CD8-positive, alpha-beta memory T cell (primary cell): ENCODE measurements at regions not wholly inside any gene's neighbourhood (a gene's known extent, or its start where the extent isn't known, plus 50 kb on each side); places are given as distances from the start of the nearest gene placed in this dataset.

Source experiments
- CTCF ChIA-PET: fragments of 350-600 bp; sonication (Branson Sonifier 250); formaldehyde crosslinking; loops from one replicate; lab custom pipeline; 2021; ENCODE audit warnings: antibody characterized with exemption; lab: Charles Lee
- POLR2A ChIA-PET: fragments of 350-600 bp; sonication (Branson Sonifier 250); formaldehyde crosslinking; loops from one replicate; lab custom pipeline; 2021; ENCODE audit warnings: antibody characterized with exemption; lab: Charles Lee
- DNase-seq, 5 donors: peaks; one replicate each; pipeline versions ENCODE4 v3.0.0 to v3.0.0-alpha.2; 2020 to 2022; ENCODE audit warnings: mixed read lengths in 1 of 5
- H3K27ac ChIP-seq: one replicate; pipeline ENCODE4 v1.7.0; 2013; ENCODE audit warnings: low read depth, mild to moderate bottlenecking, low read length, moderate library complexity
- H3K27me3 ChIP-seq: 2 replicates; pipeline ENCODE4 v1.7.0; 2013; ENCODE audit warnings: low read length, mild to moderate bottlenecking; ENCODE audit not compliant: insufficient read depth, poor library complexity, severe bottlenecking
- H3K36me3 ChIP-seq: 2 replicates; pipeline ENCODE4 v1.7.0; 2013; ENCODE audit warnings: mild to moderate bottlenecking, low read length, moderate library complexity; ENCODE audit not compliant: insufficient read depth
- H3K4me1 ChIP-seq: 2 replicates; pipeline ENCODE4 v1.7.0; 2013; ENCODE audit warnings: mild to moderate bottlenecking, low read length, moderate library complexity; ENCODE audit not compliant: insufficient read depth
- H3K4me3 ChIP-seq: 2 replicates; pipeline ENCODE4 v1.7.0; 2013; ENCODE audit warnings: mild to moderate bottlenecking, low read length
- H3K9me3 ChIP-seq: 2 replicates; pipeline ENCODE4 v1.7.0; 2013; ENCODE audit warnings: mild to moderate bottlenecking, low read length
- H3K27ac Mint-ChIP-seq, 8 donors: one replicate each; pipeline ENCODE4 v1.8.0; 2020 to 2021; ENCODE audit warnings: mixed read lengths in 8 of 8, mild to moderate bottlenecking in 6 of 8, inconsistent platforms in 3 of 8, moderate library complexity in 3 of 8
- H3K27me3 Mint-ChIP-seq, 2 donors: one replicate each; pipeline ENCODE4 v1.8.0; 2020 to 2021; ENCODE audit warnings: mixed read lengths in 2 of 2, mild to moderate bottlenecking in 1 of 2, moderate library complexity in 1 of 2
- H3K36me3 Mint-ChIP-seq, 3 donors: one replicate each; pipeline ENCODE4 v1.8.0; 2020 to 2021; ENCODE audit warnings: mixed read lengths in 3 of 3, inconsistent platforms in 1 of 3, mild to moderate bottlenecking in 1 of 3
- H3K4me1 Mint-ChIP-seq, 3 donors: one replicate each; pipeline ENCODE4 v1.8.0; 2020 to 2021; ENCODE audit warnings: mixed read lengths in 3 of 3, inconsistent platforms in 1 of 3, mild to moderate bottlenecking in 1 of 3
- H3K4me3 Mint-ChIP-seq, 7 donors: one replicate each; pipeline ENCODE4 v1.8.0; 2020 to 2021; ENCODE audit warnings: mixed read lengths in 7 of 7, mild to moderate bottlenecking in 6 of 7, moderate library complexity in 4 of 7, inconsistent platforms in 2 of 7
- H3K9me3 Mint-ChIP-seq, 5 donors: one replicate each; pipeline ENCODE4 v1.8.0; 2020 to 2022; ENCODE audit warnings: mixed read lengths in 5 of 5, mild to moderate bottlenecking in 3 of 5, moderate library complexity in 2 of 5, inconsistent platforms in 1 of 5

- H3K27me3 ChIP-seq = no peaks in the 10 kb centered on the region
- H3K36me3 ChIP-seq = no peaks in the 10 kb centered on the region
- Mint-ChIP-seq H3K4me1 (peaks cover 0 to 7% (median 7%) of the 10 kb centered on the region in 3 donors), H3K4me3 (no peak overlapping the region), H3K9me3 (no peaks in the 10 kb centered on the region), H3K27me3 (peaks cover 2 to 3% of the 10 kb centered on the region in 2 donors), H3K27ac (no peak overlapping the region), H3K36me3 (no peaks in the 10 kb centered on the region)
- no peak for DNase-seq
- POLR2A ChIA-PET = no interaction called here
- no peak overlapping the region for H3K27ac ChIP-seq
- CTCF ChIA-PET = no interaction called here
- H3K4me3 ChIP-seq = no peak overlapping the region
- no peaks in the 10 kb centered on the region for H3K4me1 ChIP-seq
- H3K9me3 ChIP-seq = no peaks in the 10 kb centered on the region
These were observed 53.7 kb upstream of the MEF2A start for GRCh38 chr15:99511866-99512661.

DNA sequence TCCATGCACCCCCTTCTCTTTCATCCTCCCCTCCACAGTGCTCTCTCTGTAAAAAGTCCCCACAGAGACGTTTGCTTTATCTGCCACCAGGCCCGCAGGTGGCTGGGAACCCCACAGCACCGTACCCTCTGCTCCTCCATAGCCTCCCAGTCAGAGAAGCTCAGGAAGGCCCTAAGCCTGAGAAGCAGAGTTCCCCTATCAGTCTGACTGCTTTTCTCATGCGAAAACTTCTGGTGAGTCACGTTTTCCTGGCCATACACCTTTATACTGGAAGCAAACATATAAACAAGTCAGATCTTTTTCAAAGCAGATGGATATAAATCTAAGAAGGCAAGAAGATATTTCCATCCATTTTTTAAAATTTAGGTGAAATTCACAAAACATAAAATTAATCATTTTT, 51.5 kb upstream of the MEF2A start:
- Histone ChIP-seq H3K27ac (no peak overlapping the region), H3K4me3 (no peak overlapping the region), H3K4me1 (no peaks in the 10 kb centered on the region), H3K27me3 (no peaks in the 10 kb centered on the region), H3K9me3 (no peaks in the 10 kb centered on the region), H3K36me3 (no peaks in the 10 kb centered on the region)
- Mint-ChIP-seq H3K9me3 (no peaks in the 10 kb centered on the region), H3K27ac (peak overlapping the region in 1 of 8 donors; percentile 92), H3K36me3 (no peaks in the 10 kb centered on the region), H3K27me3 (peaks cover 3 to 6% of the 10 kb centered on the region in 2 donors), H3K4me1 (peaks cover 0 to 7% (median 7%) of the 10 kb centered on the region in 3 donors), H3K4me3 (no peak overlapping the region)
- POLR2A ChIA-PET = no interaction called here
- CTCF ChIA-PET = no interaction called here
- no peak for DNase-seq
